Loucy (cell line): ENCODE measurements at regions not wholly inside any gene's neighbourhood (a gene's known extent, or its start where the extent isn't known, plus 50 kb on each side); places are given as distances from the start of the nearest gene placed in this dataset.

Source experiments
- H2AFZ ChIP-seq: fragments of 200-600 bp; sonication (generic); 2 replicates; pipeline ENCODE4 v1.6.0; 2016; ENCODE audit warnings: antibody characterized with exemption, mild to moderate bottlenecking, low read length, moderate library complexity
- H3F3A ChIP-seq: fragments of 200-600 bp; 2 replicates; pipeline ENCODE4 v1.6.0; 2016; ENCODE audit warnings: antibody characterized with exemption, low read depth, mild to moderate bottlenecking
- H3K27me3 ChIP-seq: fragments of 200-600 bp; sonication (generic); 2 replicates; pipeline ENCODE4 v1.6.1; 2014; ENCODE audit warnings: low read length, mild to moderate bottlenecking; ENCODE audit not compliant: insufficient read depth, poor library complexity, severe bottlenecking
- H3K36me3 ChIP-seq: fragments of 200-600 bp; sonication (generic); 2 replicates; pipeline ENCODE4 v1.6.1; 2016; ENCODE audit warnings: low read length; ENCODE audit not compliant: insufficient read depth
- H3K4me1 ChIP-seq: fragments of 200-600 bp; sonication (generic); 2 replicates; pipeline ENCODE4 v1.5.1; 2014; ENCODE audit warnings: low read length, mild to moderate bottlenecking; ENCODE audit not compliant: insufficient read depth, poor library complexity, severe bottlenecking
- H3K4me2 ChIP-seq: fragments of 200-600 bp; sonication (generic); 2 replicates; pipeline ENCODE4 v1.6.0; 2014; ENCODE audit warnings: antibody characterized with exemption, low read length, low read depth, mild to moderate bottlenecking; ENCODE audit not compliant: poor library complexity, severe bottlenecking
- H3K4me3 ChIP-seq: fragments of 200-600 bp; sonication (generic); 2 replicates; pipeline ENCODE4 v1.5.1; 2014; ENCODE audit warnings: low read length, mild to moderate bottlenecking, mixed read lengths; ENCODE audit not compliant: poor library complexity, severe bottlenecking
- H3K79me2 ChIP-seq: fragments of 200-600 bp; sonication (generic); 2 replicates; pipeline ENCODE4 v1.6.1; 2014; ENCODE audit warnings: low read length; ENCODE audit not compliant: insufficient read depth
- H3K9ac ChIP-seq: fragments of 200-600 bp; sonication (generic); 2 replicates; pipeline ENCODE4 v1.6.0; 2014; ENCODE audit warnings: mild to moderate bottlenecking, low read depth, low read length, moderate library complexity; ENCODE audit not compliant: poor library complexity, severe bottlenecking
- H3K9me2 ChIP-seq: fragments of 200-600 bp; sonication (generic); replicated peaks from 2 replicates; pipeline ENCODE4 v1.6.1; 2016; ENCODE audit warnings: low read depth, low read length, mixed read lengths
- H3K9me3 ChIP-seq: fragments of 200-600 bp; sonication (generic); 2 replicates; pipeline ENCODE4 v1.6.1; 2014; ENCODE audit warnings: mild to moderate bottlenecking, antibody characterized with exemption, low read length, low read depth; ENCODE audit not compliant: insufficient read depth
- H4K20me1 ChIP-seq: fragments of 200-600 bp; sonication (generic); 2 replicates; pipeline ENCODE4 v1.6.0; 2014; ENCODE audit warnings: antibody characterized with exemption, low read length, mild to moderate bottlenecking; ENCODE audit not compliant: insufficient read depth, poor library complexity, severe bottlenecking
- CTCF ChIP-seq: fragments of 200-600 bp; sonication (generic); conservative IDR thresholded peaks from 2 replicates; pipeline ENCODE4 v1.5.1; 2014; ENCODE audit warnings: mild to moderate bottlenecking, antibody characterized with exemption, low read length
- EZH2phosphoT487 ChIP-seq: fragments of 200-600 bp; IDR thresholded peaks from 2 replicates; pipeline ENCODE4 v1.6.1; 2018; ENCODE audit warnings: antibody characterized with exemption, mild to moderate bottlenecking, moderate library complexity, borderline replicate concordance

GRCh38 chr15:70260580-70260979 lies 162.9 kb upstream of the TLE3 start:
- Histone ChIP-seq H3K9me3 (no peaks in the 10 kb centered on the region), H3K9me2 (no peaks in the 10 kb centered on the region), H3K4me1 (peaks cover 70% of the 10 kb centered on the region), H2AFZ (no peak overlapping the region), H3K4me2 (peak overlapping the region; percentile 75), H3F3A (peaks cover 7% of the 10 kb centered on the region; the same call in 1 of the 2 replicates), H4K20me1 (no peaks in the 10 kb centered on the region), H3K79me2 (no peaks in the 10 kb centered on the region; the same call in 1 of the 2 replicates), H3K9ac (peak overlapping the region; percentile 81), H3K27me3 (no peaks in the 10 kb centered on the region), H3K36me3 (no peaks in the 10 kb centered on the region), H3K4me3 (peak overlapping the region; percentile 63)
- TF ChIP-seq EZH2phosphoT487 (no peak), CTCF (no peak)

- Histone ChIP-seq H3K4me3 (peak overlapping the region; percentile 63), H4K20me1 (no peaks in the 10 kb centered on the region), H2AFZ (no peak overlapping the region), H3K36me3 (no peaks in the 10 kb centered on the region), H3K9ac (peak overlapping the region; percentile 81), H3K4me1 (peaks cover 64% of the 10 kb centered on the region), H3F3A (peaks cover 7% of the 10 kb centered on the region; the same call in 1 of the 2 replicates), H3K9me2 (no peaks in the 10 kb centered on the region), H3K4me2 (peak overlapping the region; percentile 75), H3K9me3 (no peaks in the 10 kb centered on the region), H3K79me2 (no peaks in the 10 kb centered on the region; the same call in 1 of the 2 replicates), H3K27me3 (no peaks in the 10 kb centered on the region)
- TF ChIP-seq EZH2phosphoT487 (no peak), CTCF (peak; percentile 57)
These were observed 162.2 kb upstream of the TLE3 start for GRCh38 chr15:70259640-70260508.

GRCh38 chr15:70259028-70259424 lies 161.3 kb upstream of the TLE3 start:
- Histone ChIP-seq H3K4me3 (peak overlapping the region; percentile 63), H2AFZ (peak overlapping the region; percentile 11; the same call in 1 of the 2 replicates), H3K79me2 (no peaks in the 10 kb centered on the region; the same call in 1 of the 2 replicates), H3K4me2 (peak overlapping the region; percentile 75), H3K9me3 (no peaks in the 10 kb centered on the region), H3K36me3 (no peaks in the 10 kb centered on the region), H3K9ac (peak overlapping the region; percentile 81), H3K9me2 (no peaks in the 10 kb centered on the region), H3K27me3 (no peaks in the 10 kb centered on the region), H3K4me1 (peaks cover 64% of the 10 kb centered on the region), H4K20me1 (no peaks in the 10 kb centered on the region), H3F3A (peaks cover 7% of the 10 kb centered on the region; the same call in 1 of the 2 replicates)
- TF ChIP-seq CTCF (no peak), EZH2phosphoT487 (no peak)
